ENCODE measurements at regions not wholly inside any gene's neighbourhood (a gene's known extent, or its start where the extent isn't known, plus 50 kb on each side); places are given as distances from the start of the nearest gene placed in this dataset.

DNA sequence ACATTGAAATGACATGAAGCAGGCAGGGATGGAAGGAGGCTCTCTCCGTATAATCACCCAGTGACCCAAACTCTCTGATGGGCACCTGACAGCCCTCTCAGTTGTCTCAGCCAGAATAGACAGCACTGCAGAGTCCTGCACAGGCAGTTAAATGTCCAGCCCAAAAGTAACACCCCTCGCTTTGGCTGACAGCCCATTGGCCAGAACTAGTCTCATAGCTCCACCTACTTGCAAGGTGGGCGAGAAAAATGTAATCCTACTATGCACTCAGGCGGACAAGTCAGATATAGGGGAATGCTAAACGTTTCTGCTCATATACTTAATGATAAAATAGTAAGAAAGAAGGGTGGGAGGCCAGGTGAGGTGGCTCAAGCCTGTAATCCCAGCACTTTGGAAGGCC lies 393.5 kb upstream of the JARID2 start:
- TF ChIP-seq, protein P1, sequence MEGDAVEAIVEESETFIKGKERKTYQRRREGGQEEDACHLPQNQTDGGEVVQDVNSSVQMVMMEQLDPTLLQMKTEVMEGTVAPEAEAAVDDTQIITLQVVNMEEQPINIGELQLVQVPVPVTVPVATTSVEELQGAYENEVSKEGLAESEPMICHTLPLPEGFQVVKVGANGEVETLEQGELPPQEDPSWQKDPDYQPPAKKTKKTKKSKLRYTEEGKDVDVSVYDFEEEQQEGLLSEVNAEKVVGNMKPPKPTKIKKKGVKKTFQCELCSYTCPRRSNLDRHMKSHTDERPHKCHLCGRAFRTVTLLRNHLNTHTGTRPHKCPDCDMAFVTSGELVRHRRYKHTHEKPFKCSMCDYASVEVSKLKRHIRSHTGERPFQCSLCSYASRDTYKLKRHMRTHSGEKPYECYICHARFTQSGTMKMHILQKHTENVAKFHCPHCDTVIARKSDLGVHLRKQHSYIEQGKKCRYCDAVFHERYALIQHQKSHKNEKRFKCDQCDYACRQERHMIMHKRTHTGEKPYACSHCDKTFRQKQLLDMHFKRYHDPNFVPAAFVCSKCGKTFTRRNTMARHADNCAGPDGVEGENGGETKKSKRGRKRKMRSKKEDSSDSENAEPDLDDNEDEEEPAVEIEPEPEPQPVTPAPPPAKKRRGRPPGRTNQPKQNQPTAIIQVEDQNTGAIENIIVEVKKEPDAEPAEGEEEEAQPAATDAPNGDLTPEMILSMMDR (IDR thresholded peaks at IDR 0.05): no peak
- TF ChIP-seq, protein P2, sequence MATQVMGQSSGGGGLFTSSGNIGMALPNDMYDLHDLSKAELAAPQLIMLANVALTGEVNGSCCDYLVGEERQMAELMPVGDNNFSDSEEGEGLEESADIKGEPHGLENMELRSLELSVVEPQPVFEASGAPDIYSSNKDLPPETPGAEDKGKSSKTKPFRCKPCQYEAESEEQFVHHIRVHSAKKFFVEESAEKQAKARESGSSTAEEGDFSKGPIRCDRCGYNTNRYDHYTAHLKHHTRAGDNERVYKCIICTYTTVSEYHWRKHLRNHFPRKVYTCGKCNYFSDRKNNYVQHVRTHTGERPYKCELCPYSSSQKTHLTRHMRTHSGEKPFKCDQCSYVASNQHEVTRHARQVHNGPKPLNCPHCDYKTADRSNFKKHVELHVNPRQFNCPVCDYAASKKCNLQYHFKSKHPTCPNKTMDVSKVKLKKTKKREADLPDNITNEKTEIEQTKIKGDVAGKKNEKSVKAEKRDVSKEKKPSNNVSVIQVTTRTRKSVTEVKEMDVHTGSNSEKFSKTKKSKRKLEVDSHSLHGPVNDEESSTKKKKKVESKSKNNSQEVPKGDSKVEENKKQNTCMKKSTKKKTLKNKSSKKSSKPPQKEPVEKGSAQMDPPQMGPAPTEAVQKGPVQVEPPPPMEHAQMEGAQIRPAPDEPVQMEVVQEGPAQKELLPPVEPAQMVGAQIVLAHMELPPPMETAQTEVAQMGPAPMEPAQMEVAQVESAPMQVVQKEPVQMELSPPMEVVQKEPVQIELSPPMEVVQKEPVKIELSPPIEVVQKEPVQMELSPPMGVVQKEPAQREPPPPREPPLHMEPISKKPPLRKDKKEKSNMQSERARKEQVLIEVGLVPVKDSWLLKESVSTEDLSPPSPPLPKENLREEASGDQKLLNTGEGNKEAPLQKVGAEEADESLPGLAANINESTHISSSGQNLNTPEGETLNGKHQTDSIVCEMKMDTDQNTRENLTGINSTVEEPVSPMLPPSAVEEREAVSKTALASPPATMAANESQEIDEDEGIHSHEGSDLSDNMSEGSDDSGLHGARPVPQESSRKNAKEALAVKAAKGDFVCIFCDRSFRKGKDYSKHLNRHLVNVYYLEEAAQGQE (IDR thresholded peaks at IDR 0.05; ENCODE audit: insufficient read depth in 1 of 2, low read depth in 2 of 2, low read length in 1 of 2): no peak
- TF ChIP-seq POLR2AphosphoS5 (IDR thresholded peaks at IDR 0.05; ENCODE audit: low read depth, low read length) (no peak), TCF7L2 (IDR thresholded peaks at IDR 0.05; ENCODE audit: low read depth, low read length) (no peak), SIN3A (IDR thresholded peaks at IDR 0.05; ENCODE audit: borderline replicate concordance, insufficient read depth, low read depth, low read length) (no peak)
